H9 (cell line): ENCODE measurements at regions not wholly inside any gene's neighbourhood (a gene's known extent, or its start where the extent isn't known, plus 50 kb on each side); places are given as distances from the start of the nearest gene placed in this dataset.

Experiments
- DNase-seq: peaks from one replicate; pipeline ENCODE4 v3.0.0-alpha.2; 2017
- H2AFZ ChIP-seq: one replicate; pipeline ENCODE4 v1.6.1; 2013; ENCODE audit warnings: mild to moderate bottlenecking, low read length, control low read depth, moderate library complexity
- H2AK5ac ChIP-seq: 2 replicates; pipeline ENCODE4 v1.6.1; 2013; ENCODE audit warnings: low read length, control low read depth, mixed read lengths; ENCODE audit not compliant: insufficient read length
- H2BK120ac ChIP-seq: one replicate; pipeline ENCODE4 v1.6.1; 2013; ENCODE audit warnings: low read depth, mild to moderate bottlenecking, low read length, control low read depth, inconsistent platforms; ENCODE audit not compliant: poor library complexity, severe bottlenecking
- H2BK12ac ChIP-seq: 2 replicates; pipeline ENCODE4 v1.6.1; 2013; ENCODE audit warnings: low read length, control low read depth, mixed read lengths, low read depth; ENCODE audit not compliant: insufficient read length
- H2BK15ac ChIP-seq: 2 replicates; pipeline ENCODE4 v1.6.1; 2013; ENCODE audit warnings: low read depth, low read length, control low read depth
- H2BK20ac ChIP-seq: one replicate; pipeline ENCODE4 v1.6.1; 2013; ENCODE audit warnings: low read depth, mild to moderate bottlenecking, low read length, control low read depth, inconsistent platforms; ENCODE audit not compliant: poor library complexity, severe bottlenecking
- H2BK5ac ChIP-seq: 2 replicates; pipeline ENCODE4 v1.6.1; 2013; ENCODE audit warnings: low read length, control low read depth, mixed read lengths; ENCODE audit not compliant: insufficient read length
- H3K14ac ChIP-seq: 2 replicates; pipeline ENCODE4 v1.6.1; 2013; ENCODE audit warnings: low read length, control low read depth; ENCODE audit not compliant: insufficient read depth
- H3K18ac ChIP-seq: 2 replicates; pipeline ENCODE4 v1.6.1; 2013; ENCODE audit warnings: low read depth, mild to moderate bottlenecking, mixed read lengths, low read length, control low read depth; ENCODE audit not compliant: insufficient read length
- H3K23ac ChIP-seq: 2 replicates; pipeline ENCODE4 v1.6.1; 2013; ENCODE audit warnings: low read length, control low read depth, mixed read lengths, low read depth; ENCODE audit not compliant: insufficient read length
- H3K23me2 ChIP-seq: 2 replicates; pipeline ENCODE4 v1.6.1; 2013; ENCODE audit warnings: low read depth, mild to moderate bottlenecking, mixed read lengths, low read length, control low read depth; ENCODE audit not compliant: insufficient read length, poor library complexity, severe bottlenecking
- H3K27ac ChIP-seq: 2 replicates; pipeline ENCODE4 v1.5.1; 2013; ENCODE audit warnings: low read length, control low read depth, mixed read lengths, low read depth; ENCODE audit not compliant: insufficient read length
- H3K27me3 ChIP-seq: 2 replicates; pipeline ENCODE4 v1.6.1; 2013; ENCODE audit warnings: low read length, control low read depth, inconsistent platforms; ENCODE audit not compliant: insufficient read depth
- H3K4ac ChIP-seq: 2 replicates; pipeline ENCODE4 v1.6.1; 2013; ENCODE audit warnings: low read depth, mild to moderate bottlenecking, control low read depth, inconsistent platforms, low read length, moderate library complexity
- H3K4me1 ChIP-seq: 2 replicates; pipeline ENCODE4 v1.6.1; 2013; ENCODE audit warnings: low read length, control low read depth, inconsistent platforms; ENCODE audit not compliant: insufficient read depth
- H3K4me2 ChIP-seq: 2 replicates; pipeline ENCODE4 v1.6.1; 2013; ENCODE audit warnings: low read length, control low read depth, mixed read lengths; ENCODE audit not compliant: insufficient read length, insufficient read depth
- H3K56ac ChIP-seq: 2 replicates; pipeline ENCODE4 v1.6.1; 2013; ENCODE audit warnings: low read depth, mild to moderate bottlenecking, mixed read lengths, low read length, control low read depth; ENCODE audit not compliant: insufficient read length
- H3K79me1 ChIP-seq: 2 replicates; pipeline ENCODE4 v1.6.1; 2013; ENCODE audit warnings: low read depth, mild to moderate bottlenecking, moderate library complexity, low read length, control low read depth, inconsistent platforms; ENCODE audit not compliant: insufficient read depth, poor library complexity, severe bottlenecking
- H3K79me2 ChIP-seq: 2 replicates; pipeline ENCODE4 v1.6.1; 2013; ENCODE audit warnings: low read length, control low read depth, inconsistent platforms; ENCODE audit not compliant: insufficient read depth
- H3K9ac ChIP-seq: 2 replicates; pipeline ENCODE4 v1.6.1; 2013; ENCODE audit warnings: low read length, control low read depth, mixed read lengths; ENCODE audit not compliant: insufficient read length; ENCODE audit errors: extremely low read depth
- H3K9me3 ChIP-seq: one replicate; pipeline ENCODE4 v1.6.1; 2013; ENCODE audit warnings: low read depth, low read length, inconsistent platforms; ENCODE audit not compliant: control insufficient read depth
- H3T11ph ChIP-seq: one replicate; pipeline ENCODE4 v1.6.1; 2013; ENCODE audit warnings: mild to moderate bottlenecking, low read length, control low read depth, inconsistent platforms
- H4K20me1 ChIP-seq: one replicate; pipeline ENCODE4 v1.6.1; 2013; ENCODE audit not compliant: control insufficient read depth, insufficient read length, insufficient read depth
- H4K5ac ChIP-seq: 2 replicates; pipeline ENCODE4 v1.6.1; 2013; ENCODE audit warnings: low read depth, mild to moderate bottlenecking, mixed read lengths, low read length, control low read depth; ENCODE audit not compliant: insufficient read length
- H4K8ac ChIP-seq: replicated peaks from 2 replicates; pipeline ENCODE4 v1.6.1; 2013; ENCODE audit warnings: low read length, control low read depth, mixed read lengths, low read depth; ENCODE audit not compliant: insufficient read length
- H4K91ac ChIP-seq: 2 replicates; pipeline ENCODE4 v1.6.1; 2013; ENCODE audit warnings: low read depth, mild to moderate bottlenecking, moderate library complexity, mixed read lengths, low read length, control low read depth; ENCODE audit not compliant: insufficient read length
- H3K27ac Mint-ChIP-seq, 3 experiments: 2 replicates in 2 of 3; 3 replicates in 1 of 3; pipeline ENCODE4 v1.8.0; 2020 to 2021; ENCODE audit warnings: mixed read lengths in 3 of 3, mild to moderate bottlenecking in 1 of 3, moderate library complexity in 1 of 3
- H3K27me3 Mint-ChIP-seq: 2 replicates; pipeline ENCODE4 v1.8.0; 2021; ENCODE audit warnings: low read depth, mild to moderate bottlenecking, moderate library complexity, mixed read lengths
- H3K36me3 Mint-ChIP-seq, 3 experiments: 2 replicates in 2 of 3; 3 replicates in 1 of 3; pipeline ENCODE4 v1.8.0; 2020 to 2021; ENCODE audit warnings: low read depth in 3 of 3, mixed read lengths in 3 of 3; ENCODE audit not compliant: insufficient read depth in 1 of 3
- H3K4me1 Mint-ChIP-seq, 2 experiments: 2 replicates each; pipeline ENCODE4 v1.8.0; 2020; ENCODE audit warnings: mixed read lengths in 2 of 2
- H3K4me3 Mint-ChIP-seq, 2 experiments: 2 replicates in 1 of 2; 3 replicates in 1 of 2; pipeline ENCODE4 v1.8.0; 2020 to 2021; ENCODE audit warnings: mild to moderate bottlenecking in 2 of 2, mixed read lengths in 2 of 2, moderate library complexity in 1 of 2
- H3K9me3 Mint-ChIP-seq, 2 experiments: 2 replicates in 1 of 2; 3 replicates in 1 of 2; pipeline ENCODE4 v1.8.0; 2020; ENCODE audit warnings: mild to moderate bottlenecking in 2 of 2, mixed read lengths in 2 of 2, moderate library complexity in 1 of 2
- WGBS: extraction: QIAGEN DNeasy Blood & Tissue Kit; methylation state at CpG from one replicate; pipeline ENCODE4 v1.1.7; 2013; ENCODE audit warnings: missing lambda C conversion rate, low lambda C conversion rate, mixed read lengths; ENCODE audit not compliant: insufficient read length; ENCODE audit errors: extremely low coverage; 5-methylcytosine and 5-hydroxymethylcytosine counted together
- TF ChIP-seq, protein P1 (sequence below): fragments of 200-600 bp; sonication (generic); conservative IDR thresholded peaks from 3 replicates; pipeline ENCODE4 v1.8.0; 2021; ENCODE audit warnings: antibody characterized with exemption, mild to moderate bottlenecking

DNA sequence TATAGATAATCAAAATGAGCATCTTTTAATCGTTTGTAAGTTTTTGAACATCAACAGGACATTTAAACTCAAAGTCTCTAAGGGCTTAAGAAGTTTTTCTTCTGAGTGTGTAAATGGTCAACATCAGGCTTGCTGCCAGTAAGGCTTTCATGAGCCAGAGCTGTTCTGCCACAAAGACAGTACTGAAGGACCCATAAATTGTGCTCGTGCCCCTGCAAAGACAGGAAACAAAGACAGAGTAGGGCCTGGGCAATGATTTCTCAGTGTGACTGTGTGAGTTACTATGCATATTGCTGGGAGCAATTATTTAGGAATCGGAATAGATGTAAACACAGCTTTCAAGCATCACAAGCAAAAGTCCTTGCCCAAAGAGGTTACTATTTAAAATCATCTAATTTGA, 300.0 kb downstream of the IDS start:
- Histone ChIP-seq H3T11ph (no peak overlapping the region), H3K18ac (no peak overlapping the region), H3K9ac (no peak overlapping the region), H2BK20ac (no peak overlapping the region), H2AFZ (no peak overlapping the region), H2BK12ac (no peak overlapping the region), H4K5ac (no peak overlapping the region), H3K23ac (no peak overlapping the region), H3K27me3 (no peaks in the 10 kb centered on the region), H2AK5ac (no peak overlapping the region), H3K23me2 (no peaks in the 10 kb centered on the region), H4K91ac (no peak overlapping the region), H4K8ac (no peak overlapping the region), H2BK15ac (no peak overlapping the region), H3K4ac (no peak overlapping the region), H3K79me2 (no peaks in the 10 kb centered on the region), H3K27ac (no peak overlapping the region), H2BK5ac (no peak overlapping the region), H3K4me2 (no peak overlapping the region), H2BK120ac (no peak overlapping the region), H3K56ac (no peak overlapping the region), H3K79me1 (no peaks in the 10 kb centered on the region), H4K20me1 (no peaks in the 10 kb centered on the region), H3K9me3 (peaks cover 49% of the 10 kb centered on the region), H3K4me1 (no peaks in the 10 kb centered on the region), H3K14ac (no peak overlapping the region)
- H3K27ac Mint-ChIP-seq = no peak overlapping the region
- H3K27me3 Mint-ChIP-seq = peaks cover 3% of the 10 kb centered on the region; the same call in 1 of the 2 replicates
- no peaks in the 10 kb centered on the region; a peak in 2 of 7 replicates for H3K36me3 Mint-ChIP-seq
- no peaks in the 10 kb centered on the region for H3K4me1 Mint-ChIP-seq
- no peak for DNase-seq
- WGBS = no CpG with 5 or more reads among the region's 3 CpGs
- H3K9me3 Mint-ChIP-seq = peaks cover 51 to 63% of the 10 kb centered on the region in 2 experiments
- no peak overlapping the region for H3K4me3 Mint-ChIP-seq
- TF ChIP-seq, protein P1, sequence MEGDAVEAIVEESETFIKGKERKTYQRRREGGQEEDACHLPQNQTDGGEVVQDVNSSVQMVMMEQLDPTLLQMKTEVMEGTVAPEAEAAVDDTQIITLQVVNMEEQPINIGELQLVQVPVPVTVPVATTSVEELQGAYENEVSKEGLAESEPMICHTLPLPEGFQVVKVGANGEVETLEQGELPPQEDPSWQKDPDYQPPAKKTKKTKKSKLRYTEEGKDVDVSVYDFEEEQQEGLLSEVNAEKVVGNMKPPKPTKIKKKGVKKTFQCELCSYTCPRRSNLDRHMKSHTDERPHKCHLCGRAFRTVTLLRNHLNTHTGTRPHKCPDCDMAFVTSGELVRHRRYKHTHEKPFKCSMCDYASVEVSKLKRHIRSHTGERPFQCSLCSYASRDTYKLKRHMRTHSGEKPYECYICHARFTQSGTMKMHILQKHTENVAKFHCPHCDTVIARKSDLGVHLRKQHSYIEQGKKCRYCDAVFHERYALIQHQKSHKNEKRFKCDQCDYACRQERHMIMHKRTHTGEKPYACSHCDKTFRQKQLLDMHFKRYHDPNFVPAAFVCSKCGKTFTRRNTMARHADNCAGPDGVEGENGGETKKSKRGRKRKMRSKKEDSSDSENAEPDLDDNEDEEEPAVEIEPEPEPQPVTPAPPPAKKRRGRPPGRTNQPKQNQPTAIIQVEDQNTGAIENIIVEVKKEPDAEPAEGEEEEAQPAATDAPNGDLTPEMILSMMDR = no peak
